Stomach (tissue), 8 donors: ENCODE measurements at regions not wholly inside any gene's neighbourhood (a gene's known extent, or its start where the extent isn't known, plus 50 kb on each side); places are given as distances from the start of the nearest gene placed in this dataset.

Experiments
- DNase-seq, 2 donors: peaks; one replicate each; pipeline versions ENCODE4 v3.0.0 to v3.0.0-alpha.2; 2013 to 2019
- H3K27ac ChIP-seq, 5 donors: fragments of 200-600 bp in 4 of 5; sonication (generic) in 4 of 5; one replicate each; pipeline ENCODE4 v1.5.1; 2013 to 2019; ENCODE audit warnings: mild to moderate bottlenecking in 1 of 5, moderate library complexity in 1 of 5
- H3K27me3 ChIP-seq, 3 donors: fragments of 200-600 bp; sonication (generic); one replicate each; pipeline ENCODE4 v1.5.1; 2017 to 2019; ENCODE audit warnings: mixed run types in 1 of 3
- H3K36me3 ChIP-seq, 4 donors: fragments of 200-600 bp; sonication (generic); 1 replicate in 3 of 4; 2 replicates in 1 of 4; pipeline ENCODE4 v1.5.1; 2016 to 2019
- H3K4me1 ChIP-seq, 4 donors: fragments of 200-600 bp; sonication (generic); one replicate each; pipeline ENCODE4 v1.5.1; 2016 to 2019
- H3K4me3 ChIP-seq, 4 donors: fragments of 200-600 bp; sonication (generic) in 3 of 4; one replicate each; pipeline ENCODE4 v1.5.1; 2016 to 2019; ENCODE audit warnings: mild to moderate bottlenecking in 1 of 4
- H3K9me3 ChIP-seq, 4 donors: fragments of 200-600 bp; sonication (generic); one replicate each; pipeline ENCODE4 v1.5.1; 2016 to 2019
- CTCF ChIP-seq, 7 experiments: fragments of 450-650 bp in 4 of 7; fragments of 200-600 bp in 3 of 7; sonication (generic) in 3 of 7; IDR thresholded peaks; one replicate each; pipeline ENCODE4 v1.5.1; 2016 to 2019; ENCODE audit warnings: antibody characterized with exemption in 7 of 7, control low read depth in 2 of 7, mild to moderate bottlenecking in 1 of 7
- EP300 ChIP-seq: sonication (generic); formaldehyde crosslinking; IDR thresholded peaks from one replicate; pipeline ENCODE4 v1.6.1; 2017; ENCODE audit warnings: antibody characterized with exemption
- POLR2A ChIP-seq, 4 donors: fragments of 450-650 bp; IDR thresholded peaks; one replicate each; pipeline ENCODE4 v1.6.1; 2016; ENCODE audit warnings: antibody characterized with exemption in 4 of 4, control low read depth in 2 of 4, mild to moderate bottlenecking in 1 of 4, moderate library complexity in 1 of 4
- POLR2AphosphoS5 ChIP-seq, 3 donors: sonication (generic); formaldehyde crosslinking; IDR thresholded peaks; one replicate each; pipeline ENCODE4 v1.6.1; 2016; ENCODE audit warnings: antibody characterized with exemption in 3 of 3
- WGBS, 5 donors: extraction: QIAGEN DNeasy Blood & Tissue Kit in 3 of 5; methylation state at CpG; one replicate each; pipeline versions ENCODE4 v1.1.5 to v1.1.7; 2013 to 2018; 5-methylcytosine and 5-hydroxymethylcytosine counted together
- intact Hi-C: fragments of 100-400 bp; cut with DNase I; formaldehyde crosslinking; loops from one replicate; pipeline ENCODE4 v1.15.1; 2023; ENCODE audit warnings: low total_unique reads
- donor health status: healthy with polysubstance abuse.
- donor health status: Bipolar disorder and iron deficiency.
- donor health status: healthy.

- Histone ChIP-seq H3K9me3 (no peaks in the 10 kb centered on the region), H3K4me3 (no peak overlapping the region), H3K27me3 (no peaks in the 10 kb centered on the region), H3K4me1 (no peaks in the 10 kb centered on the region), H3K27ac (no peak overlapping the region), H3K36me3 (no peaks in the 10 kb centered on the region)
- no peak for DNase-seq
- TF ChIP-seq EP300, result no peak
- no peak for TF ChIP-seq CTCF (IDR thresholded peaks at IDR 0.05)
- no peak for TF ChIP-seq POLR2AphosphoS5 (IDR thresholded peaks at IDR 0.05)
- TF ChIP-seq POLR2A (IDR thresholded peaks at IDR 0.05), result no peak
- intact Hi-C loops, result no loop called here
- 59 to 78% (median 74%) methylated on average over 5 of the region's 5 CpGs for WGBS, 5 donors
Measured at GRCh38 chr6:66838764-66839163, 1131.7 kb upstream of the EYS start.

- Histone ChIP-seq H3K9me3 (peaks cover 0 to 3% (median 0%) of the 10 kb centered on the region in 4 donors), H3K27ac (no peak overlapping the region), H3K36me3 (no peaks in the 10 kb centered on the region), H3K4me1 (no peaks in the 10 kb centered on the region), H3K27me3 (no peaks in the 10 kb centered on the region), H3K4me3 (no peak overlapping the region)
- intact Hi-C loops, result no loop called here
- 67 to 87% (median 75%) methylated on average over 3 of the region's 3 CpGs for WGBS, 5 donors
- no peak for TF ChIP-seq EP300
- TF ChIP-seq POLR2A (IDR thresholded peaks at IDR 0.05), result no peak
- TF ChIP-seq POLR2AphosphoS5 (IDR thresholded peaks at IDR 0.05), result no peak
- no peak for TF ChIP-seq CTCF (IDR thresholded peaks at IDR 0.05)
- no peak for DNase-seq
Measured at GRCh38 chr6:66825539-66825938, 1118.5 kb upstream of the EYS start.

- H3K27ac ChIP-seq, result no peak overlapping the region
- no peak overlapping the region for H3K4me3 ChIP-seq
- DNase-seq, result no peak
- 44 to 82% (median 72%) methylated on average over 3 of the region's 3 CpGs for WGBS, 5 donors
- no peaks in the 10 kb centered on the region for H3K36me3 ChIP-seq
- TF ChIP-seq EP300 (no peak), POLR2A (IDR thresholded peaks at IDR 0.05) (no peak), POLR2AphosphoS5 (IDR thresholded peaks at IDR 0.05) (no peak), CTCF (IDR thresholded peaks at IDR 0.05) (no peak)
- no peaks in the 10 kb centered on the region for H3K27me3 ChIP-seq
- intact Hi-C loops, result no loop called here
- no peaks in the 10 kb centered on the region for H3K4me1 ChIP-seq
- no peaks in the 10 kb centered on the region for H3K9me3 ChIP-seq
Measured at GRCh38 chr6:66814156-66814555, 1107.1 kb upstream of the EYS start.

GRCh38 chr6:66808771-66809170 is 1101.7 kb upstream of the EYS start:
- H3K4me1 ChIP-seq, result no peaks in the 10 kb centered on the region
- H3K27me3 ChIP-seq, result no peaks in the 10 kb centered on the region
- 87 to 96% (median 91%) methylated on average over 1 of the region's 1 CpG for WGBS, 5 donors
- H3K9me3 ChIP-seq, result no peaks in the 10 kb centered on the region
- H3K36me3 ChIP-seq, result no peaks in the 10 kb centered on the region
- TF ChIP-seq EP300 (no peak), CTCF (IDR thresholded peaks at IDR 0.05) (no peak), POLR2AphosphoS5 (IDR thresholded peaks at IDR 0.05) (no peak), POLR2A (IDR thresholded peaks at IDR 0.05) (no peak)
- intact Hi-C loops, result no loop called here
- DNase-seq, result no peak
- H3K4me3 ChIP-seq, result no peak overlapping the region
- no peak overlapping the region for H3K27ac ChIP-seq
